ENCODE measurements at regions not wholly inside any gene's neighbourhood (a gene's known extent, or its start where the extent isn't known, plus 50 kb on each side); places are given as distances from the start of the nearest gene placed in this dataset.

DNA sequence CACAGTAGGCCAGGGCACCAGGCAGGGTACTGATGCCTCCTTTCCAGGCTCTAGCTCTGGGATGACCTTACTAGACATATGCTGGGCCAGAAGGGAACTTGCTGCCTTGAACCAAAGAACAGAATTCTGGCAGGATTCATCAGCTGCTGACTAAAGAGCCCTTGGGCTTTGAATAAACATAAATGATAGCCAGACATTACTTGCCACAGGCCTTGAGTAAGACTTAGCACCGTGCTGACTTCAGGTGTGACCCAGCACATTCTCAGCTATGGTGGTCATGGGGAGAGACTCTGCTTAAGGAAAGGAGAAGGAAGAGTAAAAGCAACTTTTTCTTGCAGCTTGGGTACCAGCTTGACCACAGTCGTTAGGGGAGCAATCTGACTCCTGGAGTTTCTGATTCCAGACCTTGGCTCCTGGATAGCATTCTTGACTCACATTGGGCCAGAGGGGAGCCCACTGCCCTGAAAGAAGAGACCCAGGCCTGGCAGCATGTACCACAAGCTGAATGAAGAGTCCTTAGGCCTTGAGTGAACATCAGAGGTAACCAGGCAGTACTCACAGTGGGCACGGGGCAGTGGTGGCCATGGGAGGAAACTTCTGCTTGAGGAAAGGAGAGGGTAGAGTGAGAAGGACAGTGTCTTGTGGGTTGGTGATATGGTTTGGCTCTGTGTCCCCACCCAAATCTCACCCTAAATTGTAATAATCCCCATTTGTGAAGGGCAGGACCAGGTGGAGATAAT is 926.1 kb upstream of the SORCS1 start (continued):
- TF ChIP-seq GATA3 (IDR thresholded peaks at IDR 0.05; ENCODE audit: borderline replicate concordance) (no peak), FOSL2 (IDR thresholded peaks at IDR 0.05) (no peak), FOSL2 (CRISPR knock-in tag; IDR thresholded peaks at IDR 0.05) (no peak), CHD2 (IDR thresholded peaks at IDR 0.05; ENCODE audit: low read length, partially characterized antibody) (no peak)

DNA sequence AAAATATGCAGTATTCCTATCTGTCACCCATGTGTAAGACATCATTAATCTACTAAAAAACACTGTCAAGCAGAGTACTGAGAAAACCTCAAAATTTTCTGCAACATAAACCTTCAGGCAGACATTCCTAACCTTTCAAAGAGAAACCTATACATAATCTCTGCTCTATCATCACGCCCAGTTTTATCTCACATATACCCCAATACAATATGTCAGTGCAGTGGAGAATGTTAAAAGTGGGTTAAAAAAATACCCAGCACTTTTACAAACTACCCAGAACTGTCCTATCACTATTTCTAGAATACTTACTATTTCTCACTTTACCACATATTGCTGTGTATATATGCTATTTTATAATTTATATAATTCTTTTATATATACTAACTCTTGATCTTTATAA is 922.0 kb upstream of the SORCS1 start:
- no peaks in the 10 kb centered on the region for H3K4me1 ChIP-seq
- 0% methylated on average over 1 of the region's 1 CpG for WGBS (ENCODE audit: missing lambda C conversion rate)
- DNase-seq (ENCODE audit: low read depth in 1 of 2, low spot score in 1 of 2) (no peak), FAIRE-seq (no peak), ATAC-seq (no peak)
- ChIA-PET POLR2A (no interaction called here), CTCF (no interaction called here)
- H3K9me3 ChIP-seq, result peaks cover 5% of the 10 kb centered on the region; the same call in 1 of the 3 replicates
- no peak for TF ChIP-seq JUN (IDR thresholded peaks at IDR 0.05)
- no peak for TF ChIP-seq HOXB13 (CRISPR knock-in tag; IDR thresholded peaks at IDR 0.05; ENCODE audit: low read depth)
- no peak for TF ChIP-seq CHD2 (IDR thresholded peaks at IDR 0.05; ENCODE audit: low read length, partially characterized antibody)
- TF ChIP-seq ZFP36 (IDR thresholded peaks at IDR 0.05; ENCODE audit: borderline replicate concordance, partially characterized antibody), result no peak
- TF ChIP-seq TP53 (CRISPR knock-in tag; IDR thresholded peaks at IDR 0.05), result no peak
- TF ChIP-seq GATA3 (IDR thresholded peaks at IDR 0.05; ENCODE audit: borderline replicate concordance), result no peak
- no peak overlapping the region for H3K4me3 ChIP-seq
- H3K4me2 ChIP-seq, result no peak overlapping the region
- no peak overlapping the region for H3K27ac ChIP-seq

DNA sequence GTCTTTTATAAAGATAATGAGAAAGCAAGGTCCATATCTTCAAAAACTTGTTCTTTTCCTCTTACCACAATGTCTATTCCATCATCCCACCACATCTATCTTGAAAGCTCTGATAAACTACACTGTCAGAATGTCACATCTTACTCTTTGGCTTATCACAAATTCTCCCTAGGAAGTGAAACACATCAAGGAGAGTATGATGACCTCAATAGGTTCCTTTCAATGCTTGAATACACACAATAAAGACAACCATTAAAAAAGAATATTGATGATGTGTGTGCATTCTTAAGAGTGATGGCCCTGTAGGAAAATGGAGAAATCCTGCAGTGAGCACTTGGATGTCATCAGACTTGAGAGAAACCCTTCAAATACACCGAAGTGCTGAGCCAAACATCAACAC is 918.1 kb upstream of the SORCS1 start:
- Histone ChIP-seq H3K4me1 (no peaks in the 10 kb centered on the region), H3K4me2 (no peak overlapping the region), H3K9me3 (0 out of 3 replicates have a peak, but pooled peaks cover 5% of the 10 kb centered on the region), H3K4me3 (no peak overlapping the region), H3K27ac (no peak overlapping the region)
- DNase-seq (ENCODE audit: low read depth in 1 of 2, low spot score in 1 of 2) (no peak), FAIRE-seq (no peak), ATAC-seq (no peak)
- ChIA-PET POLR2A (no interaction called here), CTCF (interaction anchor here (0.6 kb wide), 1 partner anchor 1980 kb away, joined by 3 read pairs; no protein-coding TSS in a partner anchor)
- no peak for TF ChIP-seq RCOR1 (IDR thresholded peaks at IDR 0.05; ENCODE audit: low read depth, low read length)
- 0% methylated on average over 1 of the region's 1 CpG for WGBS (ENCODE audit: missing lambda C conversion rate)

DNA sequence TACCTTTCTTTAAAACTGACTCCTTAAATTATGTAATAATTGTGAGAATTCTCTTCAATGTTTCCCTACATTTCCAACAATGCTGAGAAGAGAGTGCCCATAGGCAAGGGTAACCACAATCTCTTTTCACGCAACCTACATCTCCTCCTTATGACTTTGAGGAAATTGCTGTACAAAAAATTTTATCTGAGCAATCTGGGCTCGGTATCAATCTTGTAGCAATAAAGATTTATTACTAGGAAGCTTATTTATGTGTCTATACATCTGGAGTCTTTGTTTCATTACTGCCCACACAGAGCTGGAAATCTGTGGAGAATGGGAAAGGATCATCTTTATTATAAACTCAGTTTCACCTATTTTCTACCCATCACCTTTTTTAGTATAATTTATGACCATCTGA is 913.8 kb upstream of the SORCS1 start:
- Histone ChIP-seq H3K9me3 (no peaks in the 10 kb centered on the region), H3K4me1 (no peaks in the 10 kb centered on the region), H3K4me3 (no peak overlapping the region), H3K4me2 (no peak overlapping the region), H3K27ac (no peak overlapping the region)
- CTCF ChIA-PET, result no interaction called here
- POLR2A ChIA-PET, result no interaction called here
- ATAC-seq (no peak), FAIRE-seq (no peak), DNase-seq (ENCODE audit: low read depth in 1 of 2, low spot score in 1 of 2) (no peak)
- 3% methylated on average over 2 of the region's 2 CpGs for WGBS (ENCODE audit: missing lambda C conversion rate)
- no peak for TF ChIP-seq EP300 (IDR thresholded peaks at IDR 0.05)
- no peak for TF ChIP-seq ZC3H11A (IDR thresholded peaks at IDR 0.05)
- TF ChIP-seq BHLHE40 (IDR thresholded peaks at IDR 0.05; ENCODE audit: low read depth, low read length), result no peak
- TF ChIP-seq, protein P1, sequence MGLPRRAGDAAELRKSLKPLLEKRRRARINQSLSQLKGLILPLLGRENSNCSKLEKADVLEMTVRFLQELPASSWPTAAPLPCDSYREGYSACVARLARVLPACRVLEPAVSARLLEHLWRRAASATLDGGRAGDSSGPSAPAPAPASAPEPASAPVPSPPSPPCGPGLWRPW (IDR thresholded peaks at IDR 0.05), result no peak
- no peak for TF ChIP-seq MAFK (IDR thresholded peaks at IDR 0.05; ENCODE audit: partially characterized antibody)
- TF ChIP-seq HOXA7 (CRISPR knock-in tag; IDR thresholded peaks at IDR 0.05), result no peak
- no peak for TF ChIP-seq POLR2AphosphoS2 (conservative IDR thresholded peaks at IDR 0.05; ENCODE audit: low read length)
- no peak for TF ChIP-seq EHMT2 (IDR thresholded peaks at IDR 0.05; ENCODE audit: low read depth)
- no peak for TF ChIP-seq KDM1A (IDR thresholded peaks at IDR 0.05; ENCODE audit: low read depth)
- no peak for TF ChIP-seq CHD2 (IDR thresholded peaks at IDR 0.05; ENCODE audit: low read length, partially characterized antibody)
- no peak for TF ChIP-seq RAD21 (conservative IDR thresholded peaks at IDR 0.05 in 1 of 2, IDR thresholded peaks at IDR 0.05 in 1 of 2)
- TF ChIP-seq FOXS1 (CRISPR knock-in tag; IDR thresholded peaks at IDR 0.05), result no peak

DNA sequence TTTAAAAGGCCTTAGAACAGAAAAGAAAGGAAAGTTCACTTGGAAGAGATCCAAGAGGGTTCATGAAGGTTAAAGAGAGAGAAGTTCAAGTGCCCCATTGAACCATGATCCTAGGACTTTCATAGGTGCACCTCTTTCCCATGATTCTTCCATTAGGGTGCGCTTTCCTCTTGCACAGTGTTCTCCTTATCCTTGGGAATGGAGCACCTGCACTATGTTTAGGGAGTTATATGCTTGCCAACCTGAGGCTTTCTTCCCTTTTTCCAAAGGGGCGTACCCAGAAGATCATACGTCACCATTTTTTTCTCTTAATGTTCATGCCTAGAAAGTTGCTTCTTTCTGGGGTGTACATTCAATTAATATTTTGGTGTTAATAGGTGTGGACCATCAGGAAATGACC is 908.0 kb upstream of the SORCS1 start:
- FAIRE-seq (no peak), ATAC-seq (no peak), DNase-seq (ENCODE audit: low read depth in 1 of 2, low spot score in 1 of 2) (no peak)
- H3K4me2 ChIP-seq, result no peak overlapping the region
- WGBS (ENCODE audit: missing lambda C conversion rate), result 40% methylated on average over 3 of the region's 3 CpGs
- POLR2A ChIA-PET, result no interaction called here
- no peak overlapping the region for H3K4me3 ChIP-seq
- H3K4me1 ChIP-seq, result no peaks in the 10 kb centered on the region
- TF ChIP-seq EHF (CRISPR knock-in tag; IDR thresholded peaks at IDR 0.05) (no peak), NFE2L2 (conservative IDR thresholded peaks at IDR 0.05; ENCODE audit: low read length) (no peak), ZFP36 (IDR thresholded peaks at IDR 0.05; ENCODE audit: borderline replicate concordance, partially characterized antibody) (no peak), CEBPB (IDR thresholded peaks at IDR 0.05) (no peak), MAZ (IDR thresholded peaks at IDR 0.05; ENCODE audit: borderline replicate concordance, low read depth, low read length) (no peak), PHF8 (IDR thresholded peaks at IDR 0.05; ENCODE audit: borderline replicate concordance, low read depth) (no peak), RAD21 (conservative IDR thresholded peaks at IDR 0.05 in 1 of 2, IDR thresholded peaks at IDR 0.05 in 1 of 2) (no peak), BHLHE40 (IDR thresholded peaks at IDR 0.05; ENCODE audit: low read depth, low read length) (no peak), RARB (CRISPR knock-in tag; IDR thresholded peaks at IDR 0.05) (no peak), KDM1A (IDR thresholded peaks at IDR 0.05; ENCODE audit: low read depth) (no peak), ZSCAN20 (CRISPR knock-in tag; IDR thresholded peaks at IDR 0.05) (no peak), GATA3 (IDR thresholded peaks at IDR 0.05; ENCODE audit: borderline replicate concordance) (no peak)
- TF ChIP-seq, protein P2, sequence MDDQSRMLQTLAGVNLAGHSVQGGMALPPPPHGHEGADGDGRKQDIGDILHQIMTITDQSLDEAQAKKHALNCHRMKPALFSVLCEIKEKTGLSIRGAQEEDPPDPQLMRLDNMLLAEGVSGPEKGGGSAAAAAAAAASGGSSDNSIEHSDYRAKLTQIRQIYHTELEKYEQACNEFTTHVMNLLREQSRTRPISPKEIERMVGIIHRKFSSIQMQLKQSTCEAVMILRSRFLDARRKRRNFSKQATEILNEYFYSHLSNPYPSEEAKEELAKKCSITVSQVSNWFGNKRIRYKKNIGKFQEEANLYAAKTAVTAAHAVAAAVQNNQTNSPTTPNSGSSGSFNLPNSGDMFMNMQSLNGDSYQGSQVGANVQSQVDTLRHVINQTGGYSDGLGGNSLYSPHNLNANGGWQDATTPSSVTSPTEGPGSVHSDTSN (IDR thresholded peaks at IDR 0.05), result no peak
- H3K9me3 ChIP-seq, result no peaks in the 10 kb centered on the region
- H3K27ac ChIP-seq, result no peak overlapping the region
- CTCF ChIA-PET, result no interaction called here
